Middle frontal gyrus (tissue), 1 donor: ENCODE measurements at regions not wholly inside any gene's neighbourhood (a gene's known extent, or its start where the extent isn't known, plus 50 kb on each side); places are given as distances from the start of the nearest gene placed in this dataset.

Source experiments
- DNase-seq: peaks from one replicate; pipeline ENCODE4 v3.0.0-alpha.2; 2015; ENCODE audit warnings: low spot score; ENCODE audit errors: extremely low spot score

DNA sequence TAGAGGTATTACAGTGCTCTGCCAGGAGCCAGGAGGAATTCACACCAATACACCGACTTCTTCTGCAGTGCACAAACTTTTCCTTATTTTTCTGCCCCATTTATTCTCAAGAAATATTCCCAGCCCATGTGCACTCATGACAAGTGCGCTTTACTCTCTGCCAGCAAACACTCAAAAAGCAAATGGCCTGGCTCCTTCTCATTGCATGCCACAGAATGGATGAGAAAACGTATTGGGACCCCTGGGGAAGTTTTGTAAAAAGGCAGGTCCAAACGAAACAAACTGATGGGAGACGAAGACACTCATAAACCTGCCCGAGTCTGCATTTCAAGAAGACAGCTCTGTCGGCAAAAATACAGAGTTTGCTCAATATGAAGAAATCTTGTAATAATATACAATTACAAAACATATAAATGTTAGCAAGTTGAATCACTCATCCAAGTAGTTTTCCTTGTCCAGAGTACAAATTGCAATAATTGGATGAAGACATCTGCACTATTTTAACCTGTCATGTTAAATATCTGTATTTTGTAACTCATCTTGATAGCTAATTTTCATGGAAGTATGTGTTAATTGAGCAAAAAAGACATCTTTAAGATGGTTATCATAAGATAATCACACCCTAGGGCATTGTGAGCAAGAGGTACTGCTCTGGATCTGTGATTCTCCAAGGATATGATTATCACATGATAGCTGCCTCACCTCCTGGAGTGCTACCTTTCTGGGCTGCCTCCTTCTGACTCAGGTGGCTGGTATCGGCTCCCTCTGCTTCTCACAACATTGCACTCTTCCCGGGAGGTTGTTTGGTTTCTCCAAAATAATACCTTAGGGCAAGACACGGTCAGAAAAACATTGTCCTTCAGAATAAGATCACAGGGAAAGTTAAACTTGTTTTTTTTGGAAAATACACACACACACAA, 260.8 kb upstream of the G2E3 start:
- no peak for DNase-seq

DNA sequence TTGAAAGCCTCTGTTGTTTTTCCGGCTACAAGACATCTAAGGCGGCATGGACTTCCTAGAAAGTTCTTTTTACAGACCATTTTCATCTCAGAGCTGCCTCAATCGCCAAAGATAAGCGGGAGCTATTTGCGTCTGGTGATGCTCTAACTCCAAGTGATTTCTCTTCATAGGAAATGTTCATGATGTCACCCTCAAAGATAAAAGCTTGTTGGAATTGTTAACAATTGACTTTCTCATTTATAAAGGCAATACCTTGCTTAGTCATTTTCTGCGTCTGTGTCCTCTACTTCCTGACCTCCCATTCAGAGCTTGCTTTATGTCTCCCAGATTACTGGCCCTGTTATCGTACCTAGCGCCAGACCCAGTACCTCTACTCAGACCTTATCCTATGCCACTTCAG, 259.0 kb upstream of the G2E3 start:
- DNase-seq = no peak

DNA sequence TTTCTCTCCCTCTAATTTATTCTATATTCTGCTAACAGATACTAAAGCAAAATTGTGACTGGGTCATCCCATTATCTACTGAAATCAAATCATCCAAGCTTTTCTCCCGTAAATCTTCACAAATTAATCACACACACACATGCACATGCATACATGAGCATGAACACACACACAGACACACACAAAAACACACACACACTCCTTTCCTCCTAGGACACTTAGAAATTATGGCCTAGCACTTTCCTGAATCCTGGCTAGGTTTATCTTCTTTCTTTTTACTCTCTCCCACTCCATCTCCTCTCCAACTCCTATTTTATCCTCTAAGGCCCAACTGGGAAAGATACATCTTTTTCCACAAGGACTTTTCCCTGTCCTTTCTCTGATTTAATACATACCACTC, 255.6 kb upstream of the G2E3 start:
- no peak for DNase-seq

DNA sequence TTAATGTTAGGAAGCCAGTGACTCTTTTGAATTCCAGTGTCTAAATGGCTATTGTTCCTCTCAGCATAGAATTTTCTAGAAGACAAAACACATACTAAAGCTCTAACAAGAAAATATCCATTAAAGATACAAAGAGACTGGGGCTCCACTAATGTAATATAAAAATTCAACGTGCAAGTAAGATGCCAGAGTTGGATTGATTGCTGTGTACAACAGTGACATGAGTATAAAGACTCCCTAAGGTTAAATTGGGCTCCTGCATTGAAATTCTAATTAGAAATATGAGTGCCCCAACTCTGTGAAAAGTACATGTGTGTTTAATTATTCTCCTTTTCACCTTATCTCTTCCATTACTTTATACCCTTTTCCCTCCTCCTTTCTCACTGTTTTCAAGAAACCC, 253.6 kb upstream of the G2E3 start:
- no peak for DNase-seq

DNA sequence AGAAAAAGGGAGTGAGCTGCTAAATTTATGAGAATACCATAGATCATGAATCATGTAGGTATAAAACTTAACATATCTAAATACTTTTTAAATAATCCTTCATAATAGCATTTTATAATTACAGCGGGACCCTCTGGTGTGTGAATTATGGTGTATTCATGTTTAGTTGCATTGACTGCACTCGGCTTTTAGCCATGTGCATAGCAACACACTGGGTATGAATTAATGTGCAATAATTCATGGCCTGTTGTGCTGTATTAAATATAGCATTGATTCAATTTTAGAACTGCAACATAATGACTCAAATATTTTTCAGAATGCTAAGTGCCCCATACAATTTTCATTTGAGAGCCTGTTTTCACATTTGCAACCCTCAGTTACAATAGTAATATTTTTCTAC, 249.6 kb upstream of the G2E3 start:
- no peak for DNase-seq

DNA sequence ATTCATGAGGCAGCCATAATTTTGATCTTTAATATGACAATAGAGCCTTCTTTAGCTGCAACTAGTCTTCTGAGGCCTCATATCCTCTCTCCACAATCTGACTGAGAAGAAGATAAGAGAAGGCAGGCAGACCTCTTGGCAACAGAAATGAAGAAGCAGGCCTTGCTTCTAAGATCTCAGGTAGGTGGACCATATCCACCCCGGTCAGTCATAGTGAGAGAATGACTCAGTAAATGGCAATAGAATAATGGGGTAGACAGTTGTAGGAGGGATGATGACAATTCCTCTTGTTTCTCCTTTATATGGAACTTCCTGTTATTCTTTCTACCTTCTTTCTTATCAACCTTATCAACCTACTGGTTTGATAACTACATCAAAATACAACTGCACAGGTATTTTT, 246.7 kb upstream of the G2E3 start:
- DNase-seq = no peak

DNA sequence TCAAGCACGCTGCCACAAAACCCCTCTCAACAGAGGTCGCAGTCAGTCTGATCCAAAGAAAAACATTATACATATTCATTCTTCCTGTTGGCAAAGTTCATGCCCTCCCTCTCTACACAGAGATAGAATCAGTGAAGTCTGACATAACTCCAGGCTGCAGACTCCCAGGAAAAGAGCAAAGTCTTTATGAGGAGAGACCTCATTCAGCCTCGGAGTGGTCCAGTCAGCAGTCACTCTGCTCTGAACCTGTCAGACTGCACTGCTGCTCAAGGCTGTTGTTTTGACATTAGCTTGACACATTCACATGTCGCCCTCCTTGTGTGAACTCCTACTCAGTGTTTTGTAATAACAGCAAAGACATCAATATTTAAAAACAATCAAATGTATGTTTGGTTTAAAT, 241.2 kb upstream of the G2E3 start:
- DNase-seq = no peak

DNA sequence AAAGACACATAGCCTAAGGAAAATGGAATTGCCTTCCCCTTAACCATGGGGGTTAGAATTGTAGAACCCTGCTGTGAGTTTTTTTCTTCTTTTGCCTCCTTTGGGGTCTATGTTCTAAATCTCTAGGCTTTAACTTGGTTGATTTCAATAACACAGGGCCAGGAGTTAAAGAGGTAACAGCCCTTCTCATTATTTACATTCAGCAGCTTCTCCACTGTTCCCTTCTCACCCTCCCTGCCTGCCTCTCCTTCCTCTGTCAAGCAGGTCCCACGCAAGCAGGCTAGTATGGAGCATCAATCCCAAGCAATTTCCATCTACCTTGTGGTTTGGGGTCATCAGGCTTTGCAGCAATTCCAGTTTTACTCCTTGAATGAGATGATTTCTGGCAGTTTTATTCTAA, 236.1 kb upstream of the G2E3 start:
- no peak for DNase-seq

DNA sequence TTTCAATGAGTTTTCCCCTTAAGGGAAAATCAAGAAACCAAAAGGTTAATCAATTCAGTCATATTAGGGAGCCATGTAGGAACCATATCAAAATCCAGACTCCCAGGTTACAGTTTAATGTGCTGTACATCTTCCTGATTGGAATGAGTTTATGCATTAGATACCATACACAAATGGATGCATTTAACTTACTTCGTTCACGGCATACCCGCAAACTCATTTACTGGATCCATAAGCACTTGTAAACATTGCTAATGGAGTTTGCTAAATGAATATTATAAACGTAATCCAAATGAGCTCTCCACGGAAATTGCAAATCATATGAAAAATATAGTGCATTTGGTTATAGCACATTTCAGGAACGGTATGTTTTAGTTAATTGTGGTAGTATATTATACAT, 228.9 kb upstream of the G2E3 start:
- DNase-seq = no peak

DNA sequence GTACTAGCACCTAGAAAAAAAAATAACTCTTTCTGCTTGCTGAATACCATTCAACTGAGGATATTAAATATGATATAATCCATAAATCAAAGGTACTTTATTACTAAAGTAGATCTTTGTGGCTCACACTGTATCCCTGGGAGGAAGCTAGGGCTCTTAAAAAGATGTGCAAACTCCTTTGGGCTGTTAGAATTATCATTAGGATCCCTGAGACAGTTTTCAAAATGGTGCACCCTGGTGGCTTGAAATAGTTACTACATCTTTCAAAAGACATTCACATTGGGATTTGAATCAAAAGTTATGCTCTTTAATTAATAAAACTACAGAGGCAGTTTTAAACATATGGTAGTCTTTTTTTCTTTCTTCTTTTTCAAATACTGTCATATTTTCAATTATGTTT, 228.5 kb upstream of the G2E3 start:
- DNase-seq = no peak

DNA sequence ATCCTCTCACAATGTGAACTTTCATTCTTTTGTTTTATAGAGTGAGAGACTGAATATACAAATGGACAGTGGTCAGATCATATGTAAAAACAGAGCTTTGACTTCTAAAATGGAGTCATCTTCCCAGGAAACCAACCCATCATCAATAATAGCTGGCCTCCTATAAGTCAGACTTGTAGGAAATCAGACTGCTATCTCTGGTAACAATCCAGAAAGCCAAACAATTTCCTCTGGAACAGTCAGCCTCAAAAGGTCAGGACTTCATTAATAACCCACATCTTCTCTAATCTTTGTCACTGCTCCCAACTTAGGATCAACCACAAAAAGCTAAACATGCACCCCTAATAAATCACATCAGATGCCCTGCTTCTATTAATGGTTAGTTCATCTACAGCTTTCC, 227.9 kb upstream of the G2E3 start:
- DNase-seq = no peak

DNA sequence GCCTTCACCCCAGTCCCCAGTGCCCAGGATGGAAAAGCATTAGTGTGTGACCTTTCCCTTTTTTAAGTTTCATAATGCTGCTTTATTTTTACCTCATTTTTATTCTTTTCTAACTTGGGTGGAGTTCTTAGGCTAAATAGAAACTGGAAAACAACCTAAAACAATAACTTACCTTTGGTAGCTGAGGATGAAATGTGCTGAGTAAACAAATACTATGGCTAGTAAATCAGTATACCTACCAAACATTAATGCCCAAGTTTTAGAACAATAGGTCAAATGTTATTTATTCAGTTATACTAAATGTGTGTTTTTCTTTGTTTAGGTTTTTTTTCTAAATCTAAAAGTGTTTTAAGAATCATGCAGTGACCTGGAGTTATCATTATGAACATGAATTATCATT, 226.6 kb upstream of the G2E3 start:
- DNase-seq = no peak

DNA sequence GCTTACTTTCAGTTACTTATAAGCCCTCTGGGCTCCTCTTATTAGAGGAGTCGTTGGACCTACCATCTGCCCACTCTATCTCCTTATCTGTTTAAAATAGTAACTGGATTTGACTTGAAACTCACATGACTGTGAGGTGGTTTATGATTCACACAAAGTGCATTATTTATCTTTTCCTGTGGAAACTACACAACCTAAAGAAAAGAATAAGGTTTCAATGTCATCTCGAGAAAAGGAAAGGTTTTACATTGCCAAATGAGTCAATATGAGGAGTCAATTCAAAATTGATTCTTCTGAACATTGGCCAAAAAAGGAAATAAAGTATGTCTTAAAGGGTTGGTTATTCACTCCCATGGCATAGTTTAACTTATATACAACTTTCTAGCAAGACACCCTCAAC, 225.0 kb upstream of the G2E3 start:
- no peak for DNase-seq

DNA sequence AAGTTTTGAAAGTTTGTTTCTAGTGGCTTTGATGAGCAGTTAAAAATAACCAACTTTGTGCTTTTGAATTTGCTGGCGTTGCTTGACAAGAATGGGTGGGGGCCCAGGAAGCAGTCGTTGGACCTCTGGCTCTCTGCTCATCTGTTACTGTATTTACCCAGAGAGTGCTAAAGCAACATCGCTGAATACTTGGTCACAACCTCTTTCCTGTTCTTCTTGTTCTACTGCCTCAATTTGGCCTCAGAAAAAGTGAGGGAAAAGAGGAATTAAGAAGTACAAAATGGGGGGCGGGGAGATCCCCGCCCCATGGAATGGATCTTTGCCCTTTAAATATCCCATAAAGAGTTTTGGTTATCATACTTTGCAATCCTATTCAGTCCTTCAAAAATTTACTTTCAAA, 221.5 kb upstream of the G2E3 start:
- no peak for DNase-seq

DNA sequence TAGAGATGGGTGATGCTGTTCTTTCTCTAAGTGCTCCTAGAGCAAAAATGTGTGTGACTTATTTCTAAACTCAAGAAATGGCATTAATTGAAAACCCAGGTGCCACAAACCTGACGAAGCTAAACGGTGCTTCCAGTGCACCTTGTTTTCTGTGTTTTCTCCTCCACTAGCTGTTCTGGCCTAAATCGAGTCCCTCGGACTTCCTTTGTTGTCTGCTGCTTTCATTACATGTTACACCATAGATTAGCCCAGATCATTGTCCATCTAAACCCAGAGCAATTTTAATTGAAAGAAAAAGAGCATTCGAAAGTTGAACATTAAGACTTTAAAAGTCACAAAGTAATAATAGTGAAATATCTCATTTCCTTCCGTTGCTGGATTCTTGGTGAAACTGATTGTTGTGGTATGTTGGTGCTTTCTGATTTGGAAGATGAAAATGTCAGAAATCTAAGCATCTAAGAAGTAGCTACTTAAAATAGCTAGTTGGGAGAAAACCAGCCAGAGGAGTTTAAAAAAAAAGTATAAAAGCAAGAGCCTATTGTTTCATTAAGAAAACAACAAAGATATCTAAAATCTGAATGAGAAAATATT, 219.6 kb upstream of the G2E3 start:
- DNase-seq = no peak

DNA sequence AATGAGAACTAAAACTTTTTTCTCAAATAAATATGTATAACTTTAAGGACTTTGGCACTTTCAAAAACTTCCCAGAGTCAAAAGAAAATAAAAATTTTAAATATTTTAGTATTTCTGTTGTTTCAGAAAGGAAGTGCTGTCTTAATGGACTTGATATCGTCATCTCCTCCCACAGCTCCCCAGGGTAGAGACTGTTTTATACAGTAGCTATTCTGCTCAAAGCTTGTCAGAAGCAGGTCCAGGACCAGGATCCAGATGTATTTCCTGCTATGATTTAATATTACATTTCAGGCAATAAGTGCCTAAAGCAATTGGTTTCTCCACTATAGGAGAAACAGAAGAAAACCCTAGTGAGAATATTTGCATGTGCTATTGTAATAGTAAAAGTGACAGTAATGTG, 218.5 kb upstream of the G2E3 start:
- no peak for DNase-seq

DNA sequence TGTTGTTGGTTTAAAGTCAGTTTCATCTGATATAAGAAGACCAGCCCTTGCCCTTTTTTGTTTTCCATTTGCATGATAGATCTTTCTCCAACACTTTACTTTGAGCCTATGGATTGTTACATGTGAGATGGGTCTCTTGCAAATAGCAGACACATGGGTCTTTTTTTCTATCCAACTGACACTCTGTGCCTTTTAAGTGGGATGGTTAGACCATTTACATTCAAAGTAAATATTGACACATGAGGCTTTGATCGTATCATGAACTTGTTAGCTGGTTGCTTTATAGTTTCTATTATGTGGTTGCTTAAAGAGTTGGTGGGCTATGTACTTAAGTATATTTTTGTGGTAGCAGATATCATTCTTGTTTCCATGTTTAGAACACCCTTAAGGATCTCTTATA, 213.4 kb upstream of the G2E3 start:
- DNase-seq = no peak

DNA sequence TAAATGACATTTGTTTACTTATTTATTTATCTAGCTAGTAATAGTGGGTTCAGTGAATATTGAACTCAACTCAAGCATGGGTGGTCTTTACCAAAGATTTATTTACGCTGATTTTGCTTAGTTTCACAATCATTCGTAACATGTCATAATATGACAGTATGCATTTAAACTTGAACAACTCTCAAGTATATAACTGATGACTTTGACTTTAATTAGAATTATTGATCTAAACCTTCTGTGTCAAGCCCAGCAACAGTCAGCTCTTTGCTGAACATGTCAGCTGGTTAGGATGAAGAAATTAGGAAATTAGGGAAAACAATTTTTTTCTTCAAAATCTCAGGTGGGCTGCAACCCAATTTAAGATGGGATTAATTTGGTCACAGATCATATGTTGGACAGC, 210.5 kb upstream of the G2E3 start:
- no peak for DNase-seq

DNA sequence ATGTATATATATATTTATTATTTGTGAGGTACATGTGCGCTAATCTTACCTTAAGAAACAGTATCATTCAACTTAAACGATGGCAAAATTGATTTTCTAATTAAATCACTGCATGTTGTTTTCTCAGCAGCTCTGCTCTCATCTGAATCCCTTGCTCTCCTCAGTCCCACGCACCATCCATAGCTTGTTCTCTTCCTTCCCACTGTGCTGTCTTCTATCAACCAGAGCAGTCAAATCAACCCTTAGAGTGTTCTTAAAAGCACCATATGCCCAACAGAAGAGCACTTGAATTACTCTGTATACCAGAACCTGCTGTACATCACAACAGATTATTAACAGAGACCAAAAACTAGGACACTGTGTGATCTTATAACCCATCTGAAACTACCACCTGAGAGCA, 209.4 kb upstream of the G2E3 start:
- DNase-seq = no peak

DNA sequence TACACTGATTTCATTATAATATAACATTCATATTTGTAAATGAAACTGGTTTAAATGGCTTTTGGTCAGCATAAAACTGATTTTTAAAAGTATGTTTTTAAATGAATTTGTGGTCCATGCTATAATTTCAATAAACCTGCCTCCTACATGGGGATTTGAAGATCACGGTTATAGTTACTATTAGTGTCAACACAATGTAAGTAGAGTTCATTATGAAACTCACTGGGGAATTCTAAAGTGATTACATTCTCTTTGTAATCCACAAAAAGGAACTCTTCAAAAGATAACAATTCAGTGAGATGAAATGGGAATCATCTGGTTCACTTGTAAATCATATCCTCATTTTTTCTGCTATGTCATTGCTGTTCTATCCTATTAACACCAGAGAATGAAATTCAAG, 204.5 kb upstream of the G2E3 start:
- DNase-seq = no peak

DNA sequence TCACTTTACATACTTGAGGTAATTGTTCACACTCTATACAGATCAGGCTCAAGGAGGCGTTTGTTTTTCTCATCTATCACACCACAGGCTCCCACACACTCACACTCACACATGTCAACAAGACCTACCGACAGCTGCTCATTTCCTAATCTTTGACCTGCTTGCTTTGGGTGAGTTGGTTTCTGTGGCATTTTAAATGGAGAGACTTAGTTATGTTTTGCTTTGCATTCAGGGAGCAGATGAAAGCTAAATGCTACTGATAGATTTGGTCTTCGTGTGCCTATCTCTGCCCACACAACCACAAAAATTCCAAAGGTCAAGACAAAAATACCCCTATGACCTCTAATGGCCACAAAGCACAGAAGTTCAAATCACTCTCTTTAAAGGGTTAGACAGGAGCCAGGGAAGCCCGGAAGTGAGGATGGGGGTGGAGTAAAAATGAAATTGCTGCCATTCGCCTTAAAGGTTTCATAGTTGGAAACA, 203.5 kb upstream of the G2E3 start:
- DNase-seq = no peak

DNA sequence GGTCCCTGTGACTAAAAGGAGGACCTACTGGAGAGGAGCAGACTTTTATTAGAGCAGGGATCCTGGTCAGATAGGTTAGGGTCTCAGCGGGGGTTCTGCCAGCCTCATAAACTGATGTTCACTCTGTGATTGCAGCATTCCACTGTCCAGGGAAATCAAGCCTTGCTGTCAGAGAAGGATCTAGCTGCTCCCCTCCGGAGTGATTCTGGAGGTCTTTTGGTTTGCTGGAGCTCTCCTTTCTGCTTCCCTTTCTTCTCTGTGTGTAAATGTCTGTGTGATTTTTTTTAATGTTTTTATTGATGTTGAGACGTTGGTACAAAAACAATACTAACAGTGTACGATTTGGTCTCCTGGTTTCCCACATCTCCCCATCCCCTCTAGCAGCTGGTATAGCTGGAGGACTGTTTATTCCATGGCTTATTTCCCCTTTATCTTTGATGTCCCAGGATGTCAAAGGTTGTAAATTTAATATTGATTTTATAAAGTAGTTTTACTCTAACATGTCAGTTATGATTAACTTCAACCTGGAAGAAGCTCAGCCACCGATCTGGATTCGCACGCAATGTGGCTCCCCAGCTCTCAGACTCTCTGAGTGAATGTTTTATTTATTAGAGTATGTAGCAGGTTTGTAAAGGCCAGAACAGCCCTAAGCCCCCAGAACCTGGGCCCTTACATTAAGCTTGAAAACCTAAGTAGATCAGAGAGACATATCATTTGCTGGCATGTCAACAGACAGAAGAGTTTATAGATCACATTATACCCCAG, 202.3 kb upstream of the G2E3 start:
- no peak for DNase-seq
